AG04450 (cell line): ENCODE measurements at regions not wholly inside any gene's neighbourhood (a gene's known extent, or its start where the extent isn't known, plus 50 kb on each side); places are given as distances from the start of the nearest gene placed in this dataset.
A peak's percentile ranks its signal among the peaks of the same experiment; 100 is the strongest.

Source experiments
- CTCF ChIA-PET: fragments of 300-600, 350-600 bp; formaldehyde crosslinking; extraction: SDS; loops from one replicate; lab custom pipeline; 2022; ENCODE audit warnings: antibody characterized with exemption, inconsistent platforms; lab: Charles Lee
- POLR2A ChIA-PET: fragments of 350-600 bp; formaldehyde crosslinking; extraction: SDS; loops from one replicate; lab custom pipeline; 2021; ENCODE audit warnings: antibody characterized with exemption, inconsistent platforms; lab: Yijun Ruan, JAX
- DNase-seq: peaks from one replicate; pipeline ENCODE4 v3.0.0-alpha.2; 2011; ENCODE audit warnings: low read depth, low spot score
- H3K27ac ChIP-seq: one replicate; pipeline ENCODE4 v1.5.1; 2012; ENCODE audit warnings: low read depth, low read length, control low read depth
- H3K27me3 ChIP-seq: one replicate; pipeline ENCODE4 v1.6.0; 2012; ENCODE audit warnings: low read length; ENCODE audit not compliant: control insufficient read depth, insufficient read depth
- H3K4me3 ChIP-seq: 2 replicates; pipeline ENCODE4 v1.5.1; 2011; ENCODE audit warnings: mild to moderate bottlenecking, low read depth, low read length, control low read depth
- H3K9me3 ChIP-seq: 2 replicates; pipeline ENCODE4 v1.5.1; 2012; ENCODE audit warnings: low read length; ENCODE audit not compliant: control insufficient read depth, insufficient read depth
- TF ChIP-seq, protein P1 (sequence below): IDR thresholded peaks from 2 replicates; pipeline ENCODE4 v1.5.1; 2011; ENCODE audit warnings: low read depth, low read length, control low read depth, inconsistent platforms

GRCh38 chr7:130904031-130904757 lies 170.2 kb upstream of the KLF14 start:
- H3K9me3 ChIP-seq, result no peaks in the 10 kb centered on the region
- peak; percentile 64 for DNase-seq
- H3K27me3 ChIP-seq, result no peaks in the 10 kb centered on the region
- POLR2A ChIA-PET, result interaction anchor here (0.6 to 2.9 kb wide), 11 partner anchors 8 to 107 kb away, joined by 3 to 25 read pairs (median 5); no protein-coding TSS in a partner anchor
- peak overlapping the region; percentile 95 for H3K27ac ChIP-seq
- CTCF ChIA-PET, result interaction anchor here (0.7 to 2.7 kb wide), 8 partner anchors 8 to 138 kb away, joined by 3 to 13 read pairs (median 7); no protein-coding TSS in a partner anchor
- peak overlapping the region; percentile 34 for H3K4me3 ChIP-seq
- TF ChIP-seq, protein P1, sequence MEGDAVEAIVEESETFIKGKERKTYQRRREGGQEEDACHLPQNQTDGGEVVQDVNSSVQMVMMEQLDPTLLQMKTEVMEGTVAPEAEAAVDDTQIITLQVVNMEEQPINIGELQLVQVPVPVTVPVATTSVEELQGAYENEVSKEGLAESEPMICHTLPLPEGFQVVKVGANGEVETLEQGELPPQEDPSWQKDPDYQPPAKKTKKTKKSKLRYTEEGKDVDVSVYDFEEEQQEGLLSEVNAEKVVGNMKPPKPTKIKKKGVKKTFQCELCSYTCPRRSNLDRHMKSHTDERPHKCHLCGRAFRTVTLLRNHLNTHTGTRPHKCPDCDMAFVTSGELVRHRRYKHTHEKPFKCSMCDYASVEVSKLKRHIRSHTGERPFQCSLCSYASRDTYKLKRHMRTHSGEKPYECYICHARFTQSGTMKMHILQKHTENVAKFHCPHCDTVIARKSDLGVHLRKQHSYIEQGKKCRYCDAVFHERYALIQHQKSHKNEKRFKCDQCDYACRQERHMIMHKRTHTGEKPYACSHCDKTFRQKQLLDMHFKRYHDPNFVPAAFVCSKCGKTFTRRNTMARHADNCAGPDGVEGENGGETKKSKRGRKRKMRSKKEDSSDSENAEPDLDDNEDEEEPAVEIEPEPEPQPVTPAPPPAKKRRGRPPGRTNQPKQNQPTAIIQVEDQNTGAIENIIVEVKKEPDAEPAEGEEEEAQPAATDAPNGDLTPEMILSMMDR, result no peak

DNA sequence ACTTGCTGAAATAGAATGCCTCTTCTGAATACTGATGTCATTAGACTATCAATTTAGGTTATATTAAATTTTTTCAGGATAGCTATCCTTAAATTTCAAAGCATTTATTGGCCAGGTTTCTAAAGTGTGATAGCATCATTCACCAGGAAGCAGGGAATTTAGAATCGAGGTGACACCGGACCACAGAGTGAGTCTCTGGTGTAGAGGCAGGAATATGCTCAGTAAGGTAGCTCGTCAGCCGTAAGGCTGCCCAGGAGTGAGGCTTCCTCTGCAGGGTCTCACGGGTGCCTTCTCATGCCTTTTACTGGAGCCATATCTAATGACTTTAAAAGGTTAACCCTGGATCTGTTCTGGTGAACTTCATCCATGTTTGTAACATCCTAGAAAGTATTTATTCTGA lies 170.8 kb upstream of the KLF14 start:
- Histone ChIP-seq H3K4me3 (peak overlapping the region; percentile 34), H3K27me3 (no peaks in the 10 kb centered on the region), H3K9me3 (no peaks in the 10 kb centered on the region), H3K27ac (peak overlapping the region; percentile 95)
- POLR2A ChIA-PET, result interaction anchor here (0.6 to 2.9 kb wide), 8 partner anchors 8 to 89 kb away, joined by 3 to 25 read pairs (median 5); no protein-coding TSS in a partner anchor
- TF ChIP-seq, protein P1, result no peak
- CTCF ChIA-PET, result interaction anchor here (0.7 to 2.7 kb wide), 7 partner anchors 8 to 135 kb away, joined by 3 to 13 read pairs (median 7); no protein-coding TSS in a partner anchor
- no peak for DNase-seq

GRCh38 chr7:130906575-130906974 lies 172.6 kb upstream of the KLF14 start:
- TF ChIP-seq, protein P1, result no peak

DNA sequence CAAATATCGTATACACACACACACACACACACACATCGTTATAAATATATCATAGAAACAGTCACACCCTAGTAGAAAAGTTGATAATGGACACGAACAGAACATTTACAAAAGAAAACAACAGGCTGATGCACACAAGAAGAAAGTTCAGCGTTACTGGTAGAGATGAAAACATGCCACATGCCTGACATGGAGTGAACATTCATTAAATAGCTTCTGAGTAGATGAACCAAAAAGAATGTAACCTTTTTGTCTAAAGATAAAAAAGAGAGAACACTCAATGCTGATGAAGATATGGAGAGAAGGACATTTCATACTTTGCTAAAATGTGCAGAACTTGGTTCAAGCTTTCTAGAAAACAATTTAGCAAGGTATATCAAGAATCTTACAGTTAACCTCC lies 173.4 kb upstream of the KLF14 start:
- CTCF ChIA-PET, result interaction anchor here (0.7 to 2.2 kb wide), 5 partner anchors 10 to 532 kb away, joined by 3 to 13 read pairs (median 4); no protein-coding TSS in a partner anchor
- Histone ChIP-seq H3K27ac (no peak overlapping the region), H3K9me3 (no peaks in the 10 kb centered on the region), H3K27me3 (no peaks in the 10 kb centered on the region), H3K4me3 (peak overlapping the region; percentile 33)
- DNase-seq, result no peak
- TF ChIP-seq, protein P1, result no peak
- POLR2A ChIA-PET, result interaction anchor here (0.7 kb wide), 2 partner anchors 15 to 720 kb away, joined by 3 read pairs; no protein-coding TSS in a partner anchor

More at GRCh38 chr7:130906575-130906974, 172.6 kb upstream of the KLF14 start:
- ChIA-PET CTCF (interaction anchor here (1.3 to 2.2 kb wide), 2 partner anchors 10 to 76 kb away, joined by 3 to 13 read pairs; no protein-coding TSS in a partner anchor), POLR2A (interaction anchor here (0.7 kb wide), 1 partner anchor 25 kb away, joined by 4 read pairs; no protein-coding TSS in a partner anchor)
- Histone ChIP-seq H3K4me3 (peak overlapping the region; percentile 24), H3K27me3 (no peaks in the 10 kb centered on the region), H3K9me3 (no peaks in the 10 kb centered on the region), H3K27ac (peak overlapping the region; percentile 67)
- DNase-seq, result no peak
